ENCODE measurements at regions not wholly inside any gene's neighbourhood (a gene's known extent, or its start where the extent isn't known, plus 50 kb on each side); places are given as distances from the start of the nearest gene placed in this dataset.
A peak's percentile ranks its signal among the peaks of the same experiment; 100 is the strongest.

- no peak for DNase-seq (ENCODE audit: low spot score)
- no peak overlapping the region for H3K27ac Mint-ChIP-seq (ENCODE audit: unreplicated experiment)
- TF ChIP-seq, protein P1, sequence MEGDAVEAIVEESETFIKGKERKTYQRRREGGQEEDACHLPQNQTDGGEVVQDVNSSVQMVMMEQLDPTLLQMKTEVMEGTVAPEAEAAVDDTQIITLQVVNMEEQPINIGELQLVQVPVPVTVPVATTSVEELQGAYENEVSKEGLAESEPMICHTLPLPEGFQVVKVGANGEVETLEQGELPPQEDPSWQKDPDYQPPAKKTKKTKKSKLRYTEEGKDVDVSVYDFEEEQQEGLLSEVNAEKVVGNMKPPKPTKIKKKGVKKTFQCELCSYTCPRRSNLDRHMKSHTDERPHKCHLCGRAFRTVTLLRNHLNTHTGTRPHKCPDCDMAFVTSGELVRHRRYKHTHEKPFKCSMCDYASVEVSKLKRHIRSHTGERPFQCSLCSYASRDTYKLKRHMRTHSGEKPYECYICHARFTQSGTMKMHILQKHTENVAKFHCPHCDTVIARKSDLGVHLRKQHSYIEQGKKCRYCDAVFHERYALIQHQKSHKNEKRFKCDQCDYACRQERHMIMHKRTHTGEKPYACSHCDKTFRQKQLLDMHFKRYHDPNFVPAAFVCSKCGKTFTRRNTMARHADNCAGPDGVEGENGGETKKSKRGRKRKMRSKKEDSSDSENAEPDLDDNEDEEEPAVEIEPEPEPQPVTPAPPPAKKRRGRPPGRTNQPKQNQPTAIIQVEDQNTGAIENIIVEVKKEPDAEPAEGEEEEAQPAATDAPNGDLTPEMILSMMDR (IDR thresholded peaks at IDR 0.05) = no peak
- no peaks in the 10 kb centered on the region for H3K9me3 Mint-ChIP-seq (ENCODE audit: low read depth)
- H3K27me3 Mint-ChIP-seq (ENCODE audit: low read depth) = no peaks in the 10 kb centered on the region
- H3K4me1 Mint-ChIP-seq (ENCODE audit: low read depth) = peaks cover 34% of the 10 kb centered on the region
- H3K36me3 Mint-ChIP-seq (ENCODE audit: low read depth) = no peaks in the 10 kb centered on the region
- H3K4me3 Mint-ChIP-seq (ENCODE audit: unreplicated experiment) = no peak overlapping the region
Measured at GRCh38 chr10:36116040-36116439, 473.9 kb upstream of the FZD8 start.

- TF ChIP-seq, protein P1 (IDR thresholded peaks at IDR 0.05) = no peak
- Mint-ChIP-seq H3K4me1 (ENCODE audit: low read depth) (peaks cover 34% of the 10 kb centered on the region), H3K27me3 (ENCODE audit: low read depth) (no peaks in the 10 kb centered on the region), H3K4me3 (ENCODE audit: unreplicated experiment) (no peak overlapping the region), H3K36me3 (ENCODE audit: low read depth) (no peaks in the 10 kb centered on the region), H3K9me3 (ENCODE audit: low read depth) (no peaks in the 10 kb centered on the region), H3K27ac (ENCODE audit: unreplicated experiment) (peak overlapping the region; percentile 24)
- no peak for DNase-seq (ENCODE audit: low spot score)
Measured at GRCh38 chr10:36115364-36115763, 473.3 kb upstream of the FZD8 start.

DNA sequence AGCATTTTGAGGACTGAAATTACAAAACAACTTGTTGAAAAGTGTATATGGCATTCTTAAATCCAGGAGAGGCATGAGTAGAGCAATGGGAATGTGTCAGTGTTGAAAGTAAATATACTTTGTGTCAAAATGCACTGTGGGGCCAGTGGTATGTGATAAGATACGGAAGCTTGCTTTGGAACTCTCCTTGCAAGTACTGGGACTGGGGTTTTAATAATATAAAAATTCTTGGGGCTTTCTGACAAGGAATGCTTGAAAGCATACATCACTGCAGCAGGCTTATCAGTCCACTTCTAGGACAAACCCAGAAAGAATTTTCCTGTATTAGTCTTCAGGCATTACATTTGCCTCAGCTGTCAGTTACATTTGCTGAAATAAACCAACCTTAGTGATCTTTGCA lies 472.8 kb upstream of the FZD8 start:
- DNase-seq (ENCODE audit: low spot score) = no peak
- peaks cover 34% of the 10 kb centered on the region for H3K4me1 Mint-ChIP-seq (ENCODE audit: low read depth)
- no peaks in the 10 kb centered on the region for H3K27me3 Mint-ChIP-seq (ENCODE audit: low read depth)
- H3K9me3 Mint-ChIP-seq (ENCODE audit: low read depth) = no peaks in the 10 kb centered on the region
- H3K4me3 Mint-ChIP-seq (ENCODE audit: unreplicated experiment) = no peak overlapping the region
- H3K27ac Mint-ChIP-seq (ENCODE audit: unreplicated experiment) = peak overlapping the region; percentile 24
- H3K36me3 Mint-ChIP-seq (ENCODE audit: low read depth) = no peaks in the 10 kb centered on the region
- TF ChIP-seq, protein P1 (IDR thresholded peaks at IDR 0.05) = no peak

GRCh38 chr10:36114141-36114540 lies 472.0 kb upstream of the FZD8 start:
- DNase-seq (ENCODE audit: low spot score) = no peak
- peak overlapping the region; percentile 68 for H3K27ac Mint-ChIP-seq (ENCODE audit: unreplicated experiment)
- no peaks in the 10 kb centered on the region for H3K27me3 Mint-ChIP-seq (ENCODE audit: low read depth)
- H3K36me3 Mint-ChIP-seq (ENCODE audit: low read depth) = no peaks in the 10 kb centered on the region
- no peaks in the 10 kb centered on the region for H3K9me3 Mint-ChIP-seq (ENCODE audit: low read depth)
- TF ChIP-seq, protein P1 (IDR thresholded peaks at IDR 0.05) = no peak
- H3K4me3 Mint-ChIP-seq (ENCODE audit: unreplicated experiment) = no peak overlapping the region
- H3K4me1 Mint-ChIP-seq (ENCODE audit: low read depth) = peaks cover 34% of the 10 kb centered on the region

DNA sequence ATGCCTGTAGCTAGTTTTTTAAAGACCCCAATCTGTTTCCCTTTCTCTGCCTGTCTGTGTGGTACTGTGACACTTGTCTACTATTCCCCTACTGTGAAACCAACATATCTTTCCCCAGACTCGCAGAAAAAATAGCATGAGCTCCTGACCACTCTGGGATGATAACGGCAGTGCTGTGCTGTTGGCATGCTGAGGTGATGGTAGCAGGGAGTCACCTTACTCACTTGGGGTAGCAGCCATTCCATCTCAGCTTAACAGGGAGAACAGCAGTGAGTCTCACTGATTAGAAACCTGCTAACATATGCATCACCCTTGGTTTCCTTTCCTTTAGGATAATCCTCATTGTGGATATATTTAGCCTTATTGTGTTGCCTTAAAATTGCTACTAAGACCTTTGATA lies 469.6 kb upstream of the FZD8 start:
- Mint-ChIP-seq H3K27ac (ENCODE audit: unreplicated experiment) (no peak overlapping the region), H3K36me3 (ENCODE audit: low read depth) (no peaks in the 10 kb centered on the region), H3K4me1 (ENCODE audit: low read depth) (peaks cover 28% of the 10 kb centered on the region), H3K27me3 (ENCODE audit: low read depth) (no peaks in the 10 kb centered on the region), H3K4me3 (ENCODE audit: unreplicated experiment) (no peak overlapping the region), H3K9me3 (ENCODE audit: low read depth) (no peaks in the 10 kb centered on the region)
- TF ChIP-seq, protein P1 (IDR thresholded peaks at IDR 0.05) = no peak
- no peak for DNase-seq (ENCODE audit: low spot score)

Data from chondrocyte (in vitro differentiated cells).